CD8-positive, alpha-beta memory T cell (primary cell): ENCODE measurements at regions not wholly inside any gene's neighbourhood (a gene's known extent, or its start where the extent isn't known, plus 50 kb on each side); places are given as distances from the start of the nearest gene placed in this dataset.
"Not testable (repeated sequence)": the region's sequence is repeated elsewhere in the genome, so short reads cannot be mapped to it uniquely, and the experiment has no call there.

Experiments used
- CTCF ChIA-PET: fragments of 350-600 bp; sonication (Branson Sonifier 250); formaldehyde crosslinking; loops from one replicate; lab custom pipeline; 2021; ENCODE audit warnings: antibody characterized with exemption; lab: Charles Lee
- POLR2A ChIA-PET: fragments of 350-600 bp; sonication (Branson Sonifier 250); formaldehyde crosslinking; loops from one replicate; lab custom pipeline; 2021; ENCODE audit warnings: antibody characterized with exemption; lab: Charles Lee
- DNase-seq, 5 donors: peaks; one replicate each; pipeline versions ENCODE4 v3.0.0 to v3.0.0-alpha.2; 2020 to 2022; ENCODE audit warnings: mixed read lengths in 1 of 5
- H3K27ac ChIP-seq: one replicate; pipeline ENCODE4 v1.7.0; 2013; ENCODE audit warnings: low read depth, mild to moderate bottlenecking, low read length, moderate library complexity
- H3K27me3 ChIP-seq: 2 replicates; pipeline ENCODE4 v1.7.0; 2013; ENCODE audit warnings: low read length, mild to moderate bottlenecking; ENCODE audit not compliant: insufficient read depth, poor library complexity, severe bottlenecking
- H3K36me3 ChIP-seq: 2 replicates; pipeline ENCODE4 v1.7.0; 2013; ENCODE audit warnings: mild to moderate bottlenecking, low read length, moderate library complexity; ENCODE audit not compliant: insufficient read depth
- H3K4me1 ChIP-seq: 2 replicates; pipeline ENCODE4 v1.7.0; 2013; ENCODE audit warnings: mild to moderate bottlenecking, low read length, moderate library complexity; ENCODE audit not compliant: insufficient read depth
- H3K4me3 ChIP-seq: 2 replicates; pipeline ENCODE4 v1.7.0; 2013; ENCODE audit warnings: mild to moderate bottlenecking, low read length
- H3K9me3 ChIP-seq: 2 replicates; pipeline ENCODE4 v1.7.0; 2013; ENCODE audit warnings: mild to moderate bottlenecking, low read length
- H3K27ac Mint-ChIP-seq, 8 donors: one replicate each; pipeline ENCODE4 v1.8.0; 2020 to 2021; ENCODE audit warnings: mixed read lengths in 8 of 8, mild to moderate bottlenecking in 6 of 8, inconsistent platforms in 3 of 8, moderate library complexity in 3 of 8
- H3K27me3 Mint-ChIP-seq, 2 donors: one replicate each; pipeline ENCODE4 v1.8.0; 2020 to 2021; ENCODE audit warnings: mixed read lengths in 2 of 2, mild to moderate bottlenecking in 1 of 2, moderate library complexity in 1 of 2
- H3K36me3 Mint-ChIP-seq, 3 donors: one replicate each; pipeline ENCODE4 v1.8.0; 2020 to 2021; ENCODE audit warnings: mixed read lengths in 3 of 3, inconsistent platforms in 1 of 3, mild to moderate bottlenecking in 1 of 3
- H3K4me1 Mint-ChIP-seq, 3 donors: one replicate each; pipeline ENCODE4 v1.8.0; 2020 to 2021; ENCODE audit warnings: mixed read lengths in 3 of 3, inconsistent platforms in 1 of 3, mild to moderate bottlenecking in 1 of 3
- H3K4me3 Mint-ChIP-seq, 7 donors: one replicate each; pipeline ENCODE4 v1.8.0; 2020 to 2021; ENCODE audit warnings: mixed read lengths in 7 of 7, mild to moderate bottlenecking in 6 of 7, moderate library complexity in 4 of 7, inconsistent platforms in 2 of 7
- H3K9me3 Mint-ChIP-seq, 5 donors: one replicate each; pipeline ENCODE4 v1.8.0; 2020 to 2022; ENCODE audit warnings: mixed read lengths in 5 of 5, mild to moderate bottlenecking in 3 of 5, moderate library complexity in 2 of 5, inconsistent platforms in 1 of 5

GRCh38 chr14:38546932-38547551 is 291.1 kb upstream of the CLEC14A start:
- CTCF ChIA-PET = no interaction called here
- H3K4me3 ChIP-seq = no peak overlapping the region
- no peaks in the 10 kb centered on the region for H3K4me1 ChIP-seq
- DNase-seq = no peak
- Mint-ChIP-seq H3K27me3 (peaks cover 0 to 1% of the 10 kb centered on the region in 2 donors), H3K27ac (no peak overlapping the region), H3K36me3 (no peaks in the 10 kb centered on the region), H3K9me3 (peaks cover 0 to 3% (median 0%) of the 10 kb centered on the region in 5 donors), H3K4me3 (no peak overlapping the region), H3K4me1 (no peaks in the 10 kb centered on the region)
- H3K27ac ChIP-seq = no peak overlapping the region
- no peaks in the 10 kb centered on the region for H3K9me3 ChIP-seq
- POLR2A ChIA-PET = no interaction called here
- no peaks in the 10 kb centered on the region for H3K36me3 ChIP-seq
- no peaks in the 10 kb centered on the region for H3K27me3 ChIP-seq

DNA sequence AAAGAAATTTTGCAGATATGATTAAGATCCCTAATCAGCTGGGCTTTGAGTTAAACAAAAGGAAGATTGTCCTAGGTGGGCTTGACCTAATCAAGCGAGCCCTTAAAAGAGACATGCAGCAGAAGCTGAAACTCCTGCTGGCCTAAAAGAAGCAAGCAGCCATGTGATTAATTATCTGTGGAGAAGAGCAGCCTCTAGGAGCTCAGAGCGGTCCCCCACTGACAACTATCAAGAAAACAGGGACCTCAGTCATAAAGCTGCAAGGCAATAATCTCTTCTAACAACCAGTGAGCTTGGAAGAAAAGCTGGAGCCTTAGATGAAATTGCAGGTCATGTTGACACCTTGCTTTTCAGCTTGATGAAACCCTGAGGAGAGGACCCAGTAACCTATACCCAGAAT is 288.9 kb upstream of the CLEC14A start:
- Histone ChIP-seq H3K36me3 (no peaks in the 10 kb centered on the region), H3K9me3 (no peaks in the 10 kb centered on the region), H3K4me3 (no peak overlapping the region), H3K27ac (no peak overlapping the region), H3K27me3 (no peaks in the 10 kb centered on the region), H3K4me1 (no peaks in the 10 kb centered on the region)
- no peak overlapping the region for H3K27ac Mint-ChIP-seq
- peaks cover 0 to 3% (median 0%) of the 10 kb centered on the region in 5 donors for H3K9me3 Mint-ChIP-seq
- H3K36me3 Mint-ChIP-seq = no peaks in the 10 kb centered on the region
- ChIA-PET CTCF (no interaction called here), POLR2A (no interaction called here)
- H3K4me3 Mint-ChIP-seq = no peak overlapping the region
- DNase-seq = no peak
- peaks cover 0 to 3% of the 10 kb centered on the region in 2 donors for H3K27me3 Mint-ChIP-seq
- no peaks in the 10 kb centered on the region for H3K4me1 Mint-ChIP-seq

- H3K27me3 Mint-ChIP-seq, DNase-seq, CTCF ChIA-PET, H3K36me3 ChIP-seq, H3K4me1 ChIP-seq, H3K4me1 Mint-ChIP-seq, H3K4me3 Mint-ChIP-seq, H3K9me3 Mint-ChIP-seq, H3K4me3 ChIP-seq, POLR2A ChIA-PET, H3K27ac Mint-ChIP-seq, H3K36me3 Mint-ChIP-seq, H3K27me3 ChIP-seq, H3K9me3 ChIP-seq, H3K27ac ChIP-seq: not testable (repeated sequence)
Observed at GRCh38 chr14:38543851-38544250, 288.0 kb upstream of the CLEC14A start.

DNA sequence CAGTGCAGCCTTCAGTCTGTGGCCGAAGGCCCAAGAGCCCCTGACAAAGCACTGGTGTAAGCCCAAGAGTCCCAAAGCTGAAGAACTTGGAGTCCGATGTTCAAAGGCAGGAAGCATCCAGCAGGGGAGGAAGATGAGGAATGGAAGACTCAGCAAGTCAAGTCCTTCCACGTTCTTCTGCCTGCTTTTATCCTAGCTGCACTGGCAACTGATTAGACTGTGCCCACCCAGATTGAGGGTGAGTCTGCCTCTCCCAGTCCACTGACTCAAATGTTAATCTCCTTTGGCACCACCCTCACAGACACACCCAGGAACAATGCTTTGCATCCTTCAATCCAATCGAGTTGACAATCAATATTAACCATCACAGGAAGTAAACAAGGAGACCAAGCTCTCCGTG is 282.2 kb upstream of the CLEC14A start:
- CTCF ChIA-PET, H3K4me1 Mint-ChIP-seq, H3K27me3 Mint-ChIP-seq, H3K36me3 Mint-ChIP-seq, H3K9me3 ChIP-seq, H3K4me3 ChIP-seq, POLR2A ChIA-PET, H3K27ac ChIP-seq, H3K4me1 ChIP-seq, H3K4me3 Mint-ChIP-seq, H3K27ac Mint-ChIP-seq, DNase-seq, H3K27me3 ChIP-seq, H3K9me3 Mint-ChIP-seq, H3K36me3 ChIP-seq: not testable (repeated sequence)

- H3K4me1 ChIP-seq = no peaks in the 10 kb centered on the region
- H3K4me3 ChIP-seq = no peak overlapping the region
- H3K9me3 ChIP-seq = no peaks in the 10 kb centered on the region
- POLR2A ChIA-PET = no interaction called here
- CTCF ChIA-PET = no interaction called here
- Mint-ChIP-seq H3K4me1 (no peaks in the 10 kb centered on the region), H3K36me3 (no peaks in the 10 kb centered on the region), H3K9me3 (no peaks in the 10 kb centered on the region), H3K4me3 (no peak overlapping the region), H3K27me3 (no peaks in the 10 kb centered on the region), H3K27ac (no peak overlapping the region)
- no peaks in the 10 kb centered on the region for H3K36me3 ChIP-seq
- H3K27ac ChIP-seq = no peak overlapping the region
- H3K27me3 ChIP-seq = no peaks in the 10 kb centered on the region
- DNase-seq = no peak
Observed at GRCh38 chr14:38536376-38537038, 280.6 kb upstream of the CLEC14A start.

DNA sequence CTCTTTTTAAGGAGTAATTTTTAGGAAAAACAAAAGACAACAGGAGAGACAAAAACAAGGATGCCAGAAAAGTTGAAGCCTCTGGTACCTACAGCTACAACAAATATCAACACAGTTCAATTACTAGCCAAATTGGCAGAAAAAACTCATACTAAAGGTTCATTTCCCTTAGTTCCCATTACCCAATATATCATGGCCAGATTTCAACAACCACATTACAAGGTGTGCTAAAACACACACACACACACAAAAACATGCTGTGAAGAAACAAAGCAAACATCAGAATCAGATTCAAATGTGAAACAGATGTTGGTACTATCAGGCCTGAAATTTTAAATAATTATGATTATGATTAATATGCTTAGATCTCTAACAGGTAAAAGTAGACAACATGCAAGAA is 272.7 kb upstream of the CLEC14A start:
- no peak overlapping the region for H3K27ac Mint-ChIP-seq
- H3K4me3 Mint-ChIP-seq = no peak overlapping the region
- Histone ChIP-seq H3K4me3 (no peak overlapping the region), H3K9me3 (no peaks in the 10 kb centered on the region), H3K27me3 (no peaks in the 10 kb centered on the region), H3K27ac (no peak overlapping the region), H3K36me3 (no peaks in the 10 kb centered on the region), H3K4me1 (no peaks in the 10 kb centered on the region)
- H3K27me3 Mint-ChIP-seq = no peaks in the 10 kb centered on the region
- ChIA-PET CTCF (no interaction called here), POLR2A (no interaction called here)
- no peaks in the 10 kb centered on the region for H3K36me3 Mint-ChIP-seq
- no peak for DNase-seq
- H3K9me3 Mint-ChIP-seq = peaks cover 0 to 3% (median 0%) of the 10 kb centered on the region in 5 donors
- no peaks in the 10 kb centered on the region for H3K4me1 Mint-ChIP-seq

GRCh38 chr14:38527502-38527878 is 271.6 kb upstream of the CLEC14A start:
- H3K27me3 Mint-ChIP-seq = no peaks in the 10 kb centered on the region
- H3K36me3 Mint-ChIP-seq = no peaks in the 10 kb centered on the region
- H3K9me3 Mint-ChIP-seq = peaks cover 0 to 3% (median 0%) of the 10 kb centered on the region in 5 donors
- H3K27me3 ChIP-seq = no peaks in the 10 kb centered on the region
- H3K27ac Mint-ChIP-seq = no peak overlapping the region
- H3K27ac ChIP-seq = no peak overlapping the region
- CTCF ChIA-PET = no interaction called here
- no peak overlapping the region for H3K4me3 ChIP-seq
- H3K4me1 ChIP-seq = no peaks in the 10 kb centered on the region
- no peak for DNase-seq
- H3K4me3 Mint-ChIP-seq = no peak overlapping the region
- no peaks in the 10 kb centered on the region for H3K9me3 ChIP-seq
- H3K4me1 Mint-ChIP-seq = no peaks in the 10 kb centered on the region
- POLR2A ChIA-PET = no interaction called here
- H3K36me3 ChIP-seq = no peaks in the 10 kb centered on the region

DNA sequence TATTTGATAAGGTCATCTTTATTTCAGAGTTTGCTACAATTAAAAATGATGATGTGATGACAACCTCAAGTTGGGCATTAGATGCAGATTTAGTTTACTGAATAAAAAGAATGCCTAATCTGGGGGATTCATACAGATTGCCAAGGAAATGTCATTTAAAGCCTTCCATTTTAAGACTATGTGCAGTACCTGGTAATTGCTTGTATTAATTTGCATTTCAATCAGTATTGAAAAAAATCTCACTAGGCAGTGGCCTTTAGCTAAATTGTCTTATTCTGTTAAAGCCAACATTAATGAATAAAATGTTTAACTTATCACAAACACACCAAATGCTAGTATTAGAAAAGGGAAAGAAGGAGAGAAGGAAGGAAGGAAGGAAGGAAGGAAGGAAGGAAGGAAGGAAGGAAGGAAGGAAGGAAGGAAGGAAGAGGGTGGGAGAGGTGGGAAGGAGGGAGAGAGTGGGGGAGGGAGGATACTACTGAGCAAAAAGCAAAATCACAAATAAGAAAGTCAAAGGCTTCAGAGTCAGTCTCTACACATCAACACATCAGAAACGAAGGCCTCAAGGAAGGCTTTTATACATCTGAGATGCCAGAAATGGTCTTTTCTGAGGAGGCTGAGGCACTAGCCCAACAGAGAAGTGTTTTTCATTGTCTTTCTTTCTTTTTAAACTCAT is 271.1 kb upstream of the CLEC14A start:
- Mint-ChIP-seq H3K27me3 (no peaks in the 10 kb centered on the region), H3K36me3 (no peaks in the 10 kb centered on the region), H3K27ac (no peak overlapping the region), H3K9me3 (peaks cover 0 to 3% (median 0%) of the 10 kb centered on the region in 5 donors), H3K4me1 (no peaks in the 10 kb centered on the region), H3K4me3 (no peak overlapping the region)
- CTCF ChIA-PET = no interaction called here
- H3K36me3 ChIP-seq = no peaks in the 10 kb centered on the region
- no peaks in the 10 kb centered on the region for H3K9me3 ChIP-seq
- no peak for DNase-seq
- no peaks in the 10 kb centered on the region for H3K4me1 ChIP-seq
- no peaks in the 10 kb centered on the region for H3K27me3 ChIP-seq
- POLR2A ChIA-PET = no interaction called here
- no peak overlapping the region for H3K27ac ChIP-seq
- no peak overlapping the region for H3K4me3 ChIP-seq
